HG03095 (cell line): ENCODE measurements at regions not wholly inside any gene's neighbourhood (a gene's known extent, or its start where the extent isn't known, plus 50 kb on each side); places are given as distances from the start of the nearest gene placed in this dataset.

Experiments
- ATAC-seq: cut with Tn5 transposase; IDR thresholded peaks from one replicate; pipeline ENCODE4 v1.9.1; 2021; ENCODE audit warnings: moderate library complexity; ENCODE audit not compliant: unreplicated experiment

- no peak for ATAC-seq
Measured at GRCh38 chr7:46486256-46487206, 565.5 kb upstream of the IGFBP3 start.

- no peak for ATAC-seq
Measured at GRCh38 chr7:46485481-46486065, 564.5 kb upstream of the IGFBP3 start.

- no peak for ATAC-seq
Measured at GRCh38 chr7:46484906-46485305, 563.8 kb upstream of the IGFBP3 start.

GRCh38 chr7:46480619-46481018, 559.5 kb upstream of the IGFBP3 start:
- no peak for ATAC-seq

GRCh38 chr7:46479680-46480079, 558.6 kb upstream of the IGFBP3 start:
- no peak for ATAC-seq

- ATAC-seq: no peak
Measured at GRCh38 chr7:46478046-46478445, 557.0 kb upstream of the IGFBP3 start.

GRCh38 chr7:46468753-46469356, 547.8 kb upstream of the IGFBP3 start:
- ATAC-seq: no peak

- ATAC-seq: no peak
Measured at GRCh38 chr7:46463170-46463569, 542.1 kb upstream of the IGFBP3 start.

GRCh38 chr7:46461334-46461777, 540.3 kb upstream of the IGFBP3 start:
- ATAC-seq: no peak

- no peak for ATAC-seq
Measured at GRCh38 chr7:46459942-46460341, 538.9 kb upstream of the IGFBP3 start.

- ATAC-seq: no peak
Measured at GRCh38 chr7:46454816-46455215, 533.7 kb upstream of the IGFBP3 start.

GRCh38 chr7:46452561-46453135, 531.6 kb upstream of the IGFBP3 start:
- ATAC-seq: no peak

- no peak for ATAC-seq
Measured at GRCh38 chr7:46451846-46452245, 530.8 kb upstream of the IGFBP3 start.

- ATAC-seq: no peak
Measured at GRCh38 chr7:46450886-46451285, 529.8 kb upstream of the IGFBP3 start.

GRCh38 chr7:46450425-46450824, 529.4 kb upstream of the IGFBP3 start:
- no peak for ATAC-seq

- no peak for ATAC-seq
Measured at GRCh38 chr7:46449743-46450142, 528.7 kb upstream of the IGFBP3 start.

- ATAC-seq: no peak
Measured at GRCh38 chr7:46448478-46448877, 527.4 kb upstream of the IGFBP3 start.

- ATAC-seq: no peak
Measured at GRCh38 chr7:46446151-46446550, 525.1 kb upstream of the IGFBP3 start.

- ATAC-seq: no peak
Measured at GRCh38 chr7:46444256-46444655, 523.2 kb upstream of the IGFBP3 start.

- ATAC-seq: no peak
Measured at GRCh38 chr7:46440186-46440585, 519.1 kb upstream of the IGFBP3 start.

- no peak for ATAC-seq
Measured at GRCh38 chr7:46432708-46433107, 511.6 kb upstream of the IGFBP3 start.

- ATAC-seq: no peak
Measured at GRCh38 chr7:46428295-46428694, 507.2 kb upstream of the IGFBP3 start.
